KBM-7 (cell line): ENCODE measurements at regions not wholly inside any gene's neighbourhood (a gene's known extent, or its start where the extent isn't known, plus 50 kb on each side); places are given as distances from the start of the nearest gene placed in this dataset.
A peak's percentile ranks its signal among the peaks of the same experiment; 100 is the strongest.

Source experiments
- DNase-seq: peaks from one replicate; pipeline ENCODE4 v3.0.0-alpha.2; 2015
- in situ Hi-C: fragments of 300-500 bp; cut with MboI; formaldehyde crosslinking; loops from 2 replicates; pipeline ENCODE4 v1.14.3; 2020; ENCODE audit warnings: low sequenced_read_pairs, low pct_unique_long_range_greater_than_20kb, mixed read lengths

- DNase-seq, result peak; percentile 4
Observed at GRCh38 chr13:86684402-86684801, 885.2 kb upstream of the SLITRK6 start.

GRCh38 chr13:86689911-86690310 lies 890.7 kb upstream of the SLITRK6 start:
- in situ Hi-C loops, result no loop called here
- no peak for DNase-seq

More at GRCh38 chr13:86684402-86684801, 885.2 kb upstream of the SLITRK6 start:
- in situ Hi-C loops, result no loop called here

- DNase-seq, result no peak
- in situ Hi-C loops, result no loop called here
Observed at GRCh38 chr13:86692291-86692690, 893.1 kb upstream of the SLITRK6 start.

- DNase-seq, result no peak
Observed at GRCh38 chr13:86710013-86710412, 910.8 kb upstream of the SLITRK6 start.

GRCh38 chr13:86710896-86711295 lies 911.7 kb upstream of the SLITRK6 start:
- in situ Hi-C loops, result no loop called here
- DNase-seq, result no peak

More at GRCh38 chr13:86710013-86710412, 910.8 kb upstream of the SLITRK6 start:
- in situ Hi-C loops, result no loop called here

GRCh38 chr13:86714495-86714894 lies 915.3 kb upstream of the SLITRK6 start:
- in situ Hi-C loops, result no loop called here
- DNase-seq, result no peak

- peak; percentile 21 for DNase-seq
- in situ Hi-C loops, result no loop called here
Observed at GRCh38 chr13:86725105-86725504, 925.9 kb upstream of the SLITRK6 start.

GRCh38 chr13:86729206-86729605 lies 930.0 kb upstream of the SLITRK6 start:
- DNase-seq, result peak; percentile 11
- in situ Hi-C loops, result no loop called here

GRCh38 chr13:86731987-86732386 lies 932.8 kb upstream of the SLITRK6 start:
- in situ Hi-C loops, result no loop called here
- no peak for DNase-seq

GRCh38 chr13:86737334-86737932 lies 933.7 kb upstream of the SLITRK5 start:
- no peak for DNase-seq
- in situ Hi-C loops, result no loop called here

GRCh38 chr13:86741762-86742285 lies 929.3 kb upstream of the SLITRK5 start:
- in situ Hi-C loops, result no loop called here
- DNase-seq, result no peak

- no peak for DNase-seq
- in situ Hi-C loops, result no loop called here
Observed at GRCh38 chr13:86757236-86757978, 913.8 kb upstream of the SLITRK5 start.

GRCh38 chr13:86758116-86758515 lies 913.1 kb upstream of the SLITRK5 start:
- no peak for DNase-seq
- in situ Hi-C loops, result no loop called here

GRCh38 chr13:86760620-86761019 lies 910.6 kb upstream of the SLITRK5 start:
- in situ Hi-C loops, result no loop called here
- no peak for DNase-seq

- DNase-seq, result no peak
- in situ Hi-C loops, result no loop called here
Observed at GRCh38 chr13:86765462-86765861, 905.7 kb upstream of the SLITRK5 start.

GRCh38 chr13:86788616-86789015 lies 882.6 kb upstream of the SLITRK5 start:
- in situ Hi-C loops, result no loop called here
- no peak for DNase-seq

GRCh38 chr13:86792153-86792651 lies 879.0 kb upstream of the SLITRK5 start:
- in situ Hi-C loops, result no loop called here
- DNase-seq, result no peak

- DNase-seq, result no peak
- in situ Hi-C loops, result no loop called here
Observed at GRCh38 chr13:86795858-86796257, 875.3 kb upstream of the SLITRK5 start.

GRCh38 chr13:86810361-86810760 lies 860.8 kb upstream of the SLITRK5 start:
- DNase-seq, result no peak
- in situ Hi-C loops, result no loop called here

- DNase-seq, result no peak
- in situ Hi-C loops, result no loop called here
Observed at GRCh38 chr13:86813198-86813597, 858.0 kb upstream of the SLITRK5 start.
